Hypothalamus (tissue), 51 donors: ENCODE measurements at regions not wholly inside any gene's neighbourhood (a gene's known extent, or its start where the extent isn't known, plus 50 kb on each side); places are given as distances from the start of the nearest gene placed in this dataset.

Experiments
- DNase-seq, 51 donors: peaks; one replicate each; lab custom pipeline; 2025; lab: John Stamatoyannopoulos, UW

DNA sequence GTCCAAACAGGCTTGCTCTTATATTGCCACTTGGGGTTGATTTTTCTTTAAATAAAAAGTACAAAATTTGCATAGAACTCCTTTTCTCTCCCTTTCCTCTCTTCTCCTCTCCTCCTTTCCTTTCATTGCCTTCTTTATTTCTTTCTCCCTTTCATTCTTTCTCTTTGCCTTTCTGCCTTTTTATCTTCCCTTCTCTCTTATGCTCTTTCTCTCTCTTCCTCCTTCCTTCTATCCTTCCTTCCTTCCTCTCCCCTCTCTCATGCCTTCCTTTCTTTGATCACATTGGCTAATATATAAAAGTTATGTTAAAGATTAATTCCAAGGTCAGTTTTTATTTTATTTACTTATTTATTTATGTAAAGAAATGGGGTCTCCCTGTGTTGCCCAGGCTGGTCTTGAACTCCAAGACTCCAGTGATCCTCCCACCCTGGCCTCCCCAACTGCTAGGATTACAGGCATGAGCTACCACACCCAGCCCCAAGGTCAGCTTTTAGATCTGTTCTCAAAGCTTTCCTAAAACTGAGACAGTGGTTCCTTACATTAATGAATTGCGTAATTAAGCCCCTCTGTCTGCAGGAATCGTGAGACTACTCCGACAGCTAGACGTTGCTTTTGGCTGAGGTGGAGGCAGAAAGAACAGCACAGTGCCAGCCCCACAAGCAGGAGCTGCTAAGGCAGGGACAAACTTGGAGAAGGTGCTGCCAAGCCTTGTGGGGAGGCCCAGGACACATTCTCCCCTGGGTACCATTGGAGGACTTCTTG lies 361.9 kb downstream of the SIPA1L2 start:
- no peak for DNase-seq

DNA sequence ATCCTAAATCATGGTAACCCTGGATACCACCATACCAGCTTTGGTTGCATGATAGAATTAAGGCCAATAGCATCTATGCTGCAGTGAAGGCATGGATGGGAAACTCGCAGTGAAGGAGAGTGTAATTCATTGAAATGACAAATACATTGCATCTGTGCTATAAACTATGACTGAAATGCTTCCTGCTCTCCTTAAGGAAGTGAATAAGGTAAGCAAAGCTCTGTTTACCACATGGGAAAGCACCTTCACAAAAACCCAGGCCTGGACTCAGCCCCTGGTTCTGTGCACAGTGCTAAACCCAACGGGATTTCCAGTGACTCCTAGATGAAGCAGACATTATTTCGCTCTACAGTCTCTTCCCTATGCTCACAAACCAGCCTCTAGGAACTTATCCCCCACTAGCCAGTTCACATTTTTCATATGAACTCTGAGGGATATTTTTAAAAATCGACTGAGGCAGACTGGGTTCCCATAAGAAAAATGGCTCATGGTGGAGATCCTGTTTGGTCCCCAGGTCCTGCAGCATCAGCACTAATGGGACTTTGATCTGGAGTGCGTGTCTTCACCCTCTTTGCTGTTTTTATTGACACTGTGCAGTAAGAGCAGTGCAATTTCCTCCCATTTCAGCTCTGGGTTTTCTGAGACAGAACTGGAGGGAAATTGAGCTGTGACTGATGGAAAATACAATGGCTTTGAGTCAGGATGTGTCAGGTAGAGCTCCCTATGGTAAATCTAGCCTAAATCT lies 362.7 kb downstream of the SIPA1L2 start:
- no peak for DNase-seq

DNA sequence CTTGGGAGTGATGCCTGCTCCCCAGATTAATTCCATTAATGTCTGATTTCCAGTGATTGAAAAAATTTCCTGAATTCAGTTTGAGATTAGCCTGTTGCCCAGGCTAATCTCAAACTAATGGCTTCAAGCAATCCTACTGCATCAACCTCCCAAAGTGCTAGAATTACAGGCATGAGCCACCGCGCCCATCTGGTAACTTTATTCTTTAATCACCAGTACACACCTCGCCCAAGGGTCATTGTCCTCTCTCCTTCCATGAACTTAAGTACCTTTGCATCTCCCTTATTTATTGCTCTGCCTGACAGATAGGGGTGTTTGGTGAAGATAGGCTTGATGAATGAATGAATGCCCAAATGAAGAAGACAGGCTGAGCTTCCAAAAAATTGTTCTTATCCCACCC lies 366.5 kb downstream of the SIPA1L2 start:
- DNase-seq: no peak

DNA sequence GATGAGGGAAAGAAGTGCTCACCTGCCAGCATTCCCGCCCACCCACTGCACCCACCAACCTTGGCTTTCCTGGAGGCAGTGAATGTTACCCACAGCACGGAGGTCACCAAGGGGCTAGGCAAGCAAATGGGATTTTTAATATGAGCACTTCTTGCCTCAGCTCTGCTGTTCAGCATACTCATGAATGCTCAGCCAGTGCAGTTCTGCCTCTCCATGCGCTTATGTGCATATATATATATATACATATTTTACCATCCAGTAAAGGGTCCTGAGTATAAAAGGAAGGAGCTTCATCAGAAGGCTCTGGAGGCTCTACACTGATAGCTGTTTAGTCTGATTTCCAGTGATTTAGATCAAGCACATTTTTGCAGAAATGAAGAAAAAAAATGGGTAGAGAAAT lies 366.9 kb downstream of the SIPA1L2 start:
- no peak for DNase-seq

DNA sequence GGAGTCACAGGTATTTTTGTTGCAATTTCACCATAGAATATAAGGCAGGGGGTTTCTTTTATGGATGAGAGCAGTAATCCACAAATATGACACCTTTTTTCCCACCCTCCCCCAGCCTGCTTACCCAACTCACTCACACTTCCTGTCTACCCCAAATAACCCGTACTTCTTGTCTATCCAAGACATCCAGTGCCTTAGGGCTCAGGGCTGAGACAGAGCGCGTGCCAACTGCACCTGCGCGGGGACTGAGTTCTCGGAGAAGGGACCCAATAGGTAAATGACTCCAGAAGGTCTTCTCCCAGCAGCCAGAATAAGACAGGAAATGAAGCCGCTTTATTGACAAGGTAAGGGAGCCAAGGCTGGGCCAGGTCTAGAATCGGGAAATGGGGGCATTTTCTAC lies 369.1 kb downstream of the SIPA1L2 start:
- DNase-seq: no peak

DNA sequence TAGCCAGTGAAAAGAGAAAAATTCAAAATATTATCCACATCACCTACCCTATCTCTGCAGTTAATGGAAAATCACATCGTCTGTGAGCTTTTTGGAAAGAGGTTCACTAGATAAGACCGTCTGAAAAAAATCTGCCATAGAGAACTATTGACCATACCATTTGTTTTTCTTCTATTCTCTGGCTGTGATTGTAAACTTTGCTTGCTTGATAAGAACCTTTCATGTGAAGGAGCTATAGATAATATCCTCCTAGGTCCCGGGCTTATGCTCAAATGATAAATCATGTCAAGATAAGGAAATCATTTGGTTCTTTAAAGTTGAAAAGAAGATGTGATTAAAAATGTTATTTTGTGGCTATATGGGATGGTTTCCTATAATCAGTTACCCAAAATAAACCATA lies 369.9 kb downstream of the SIPA1L2 start:
- no peak for DNase-seq

DNA sequence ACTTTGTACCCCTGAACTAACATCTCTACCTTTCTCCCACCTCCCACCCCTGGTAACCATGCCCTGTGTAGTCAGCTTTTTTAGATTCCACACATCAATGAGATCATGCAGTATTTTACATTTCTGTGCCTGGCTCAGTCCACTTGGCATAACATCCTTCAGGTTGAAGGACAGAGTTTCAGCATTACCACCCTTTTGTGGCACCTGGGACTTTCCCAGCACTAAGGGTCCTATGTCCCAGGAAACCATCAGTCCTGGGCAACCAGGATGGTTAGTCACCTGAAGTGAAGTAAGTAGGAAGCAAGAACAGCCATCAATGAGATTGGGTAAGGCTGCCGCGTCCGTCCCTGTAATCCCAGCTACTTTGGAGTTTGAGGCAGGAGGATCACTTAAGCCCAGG lies 370.6 kb downstream of the SIPA1L2 start:
- DNase-seq: no peak

DNA sequence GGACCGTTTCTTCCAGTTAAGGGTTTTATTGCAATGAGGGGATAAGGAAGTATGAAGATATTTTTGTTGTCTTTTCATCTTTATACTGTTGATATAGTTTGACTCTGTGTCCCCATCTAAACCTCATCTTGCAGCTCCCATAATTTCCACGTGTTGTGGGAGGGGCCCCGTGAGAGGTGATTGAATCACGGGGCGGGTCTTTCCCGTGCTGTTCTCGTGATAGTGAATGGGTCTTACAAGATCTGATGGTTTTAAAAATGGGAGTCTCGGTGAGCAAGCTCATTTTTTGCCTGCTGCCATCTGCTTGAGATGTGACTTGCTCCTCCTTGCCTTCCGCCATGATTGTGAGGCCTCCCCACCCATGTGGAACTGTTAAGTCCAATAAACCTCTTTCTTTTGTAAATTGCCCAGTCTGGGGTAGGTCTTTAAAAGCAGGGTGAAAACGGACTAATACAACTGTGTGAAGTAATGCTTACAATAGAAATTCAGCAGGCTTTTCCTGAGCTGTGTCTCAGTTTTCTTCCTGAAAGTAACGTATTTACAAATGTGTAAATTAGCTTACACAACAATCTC lies 377.3 kb downstream of the SIPA1L2 start:
- DNase-seq: no peak

DNA sequence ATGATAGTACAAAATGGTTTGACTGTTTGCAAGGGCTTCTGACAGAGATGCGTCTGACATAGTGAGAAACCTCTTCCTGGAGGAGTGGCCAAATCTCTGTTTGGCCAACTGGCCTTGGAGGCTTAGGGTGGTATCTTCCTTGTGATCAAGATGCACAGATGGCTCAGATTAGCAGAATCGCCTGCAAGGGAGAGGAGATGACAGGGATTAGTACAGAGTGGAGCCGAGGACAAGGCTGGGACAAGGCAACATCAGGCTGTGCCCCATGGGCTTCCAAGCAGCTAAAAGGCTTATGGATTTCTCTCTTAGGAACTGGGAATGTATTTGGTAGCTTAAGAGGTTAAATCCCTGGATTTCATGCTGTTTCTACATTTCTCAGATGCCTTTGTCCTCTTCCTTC lies 379.1 kb downstream of the SIPA1L2 start:
- DNase-seq: no peak

DNA sequence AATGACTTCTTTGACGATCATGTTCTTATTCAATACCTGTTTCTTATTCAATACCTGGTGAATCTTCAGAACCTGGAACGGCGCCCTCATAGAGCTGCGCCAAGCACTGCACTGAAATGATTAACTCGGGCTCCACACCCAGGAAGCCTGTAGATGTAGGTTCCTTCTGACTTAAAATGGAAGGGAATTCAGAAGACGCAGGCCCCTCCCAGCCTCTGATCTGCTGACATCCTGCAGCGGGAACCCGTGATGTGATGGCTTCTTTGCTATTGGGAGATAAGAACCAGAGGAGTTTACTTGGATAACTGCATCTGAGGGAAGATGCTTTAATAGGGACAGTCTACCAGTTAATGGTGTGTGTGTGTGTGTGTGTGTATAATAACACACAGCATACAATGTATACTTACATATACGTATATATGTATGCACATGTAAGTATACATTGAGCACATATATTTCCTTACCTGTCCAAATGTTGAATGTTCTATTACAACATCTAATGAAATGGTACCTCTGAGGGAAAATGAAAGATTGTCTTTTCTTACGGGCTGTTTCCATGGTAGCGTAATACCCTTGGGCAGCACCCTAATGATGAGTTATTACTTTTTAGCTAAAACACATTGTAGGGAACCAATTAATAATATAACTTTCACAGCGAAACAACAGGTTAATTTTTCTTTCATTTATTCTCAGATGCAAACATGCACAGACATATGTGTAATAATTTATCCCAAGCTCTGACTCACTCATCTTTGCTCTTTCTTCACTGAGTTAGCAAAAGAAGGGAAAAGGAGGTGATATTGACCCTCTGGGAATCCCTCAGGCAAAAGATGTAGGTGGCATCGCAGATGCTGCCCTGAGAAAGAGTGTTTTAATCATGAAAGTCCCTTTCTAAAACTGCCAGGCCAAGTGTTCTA lies 379.8 kb downstream of the SIPA1L2 start:
- no peak for DNase-seq

DNA sequence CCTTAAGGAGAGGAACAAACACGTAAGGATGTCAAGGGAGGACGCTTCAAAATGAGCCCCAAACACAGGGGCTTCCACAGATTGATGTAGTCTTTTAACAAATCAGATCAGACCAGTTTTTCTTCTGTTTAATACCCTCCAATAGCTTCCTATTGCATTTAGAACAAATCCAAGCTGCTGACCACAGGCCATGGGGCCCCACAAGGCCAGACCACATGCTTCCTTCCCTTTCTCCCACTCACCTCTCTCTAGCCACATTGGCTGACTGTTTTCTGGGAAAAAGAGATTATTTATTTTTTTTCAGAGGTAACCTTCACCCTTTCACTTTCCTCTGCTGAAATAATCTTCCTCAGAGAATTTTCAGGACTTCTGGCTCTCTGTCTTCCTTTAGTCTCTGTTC lies 380.6 kb downstream of the SIPA1L2 start:
- no peak for DNase-seq

DNA sequence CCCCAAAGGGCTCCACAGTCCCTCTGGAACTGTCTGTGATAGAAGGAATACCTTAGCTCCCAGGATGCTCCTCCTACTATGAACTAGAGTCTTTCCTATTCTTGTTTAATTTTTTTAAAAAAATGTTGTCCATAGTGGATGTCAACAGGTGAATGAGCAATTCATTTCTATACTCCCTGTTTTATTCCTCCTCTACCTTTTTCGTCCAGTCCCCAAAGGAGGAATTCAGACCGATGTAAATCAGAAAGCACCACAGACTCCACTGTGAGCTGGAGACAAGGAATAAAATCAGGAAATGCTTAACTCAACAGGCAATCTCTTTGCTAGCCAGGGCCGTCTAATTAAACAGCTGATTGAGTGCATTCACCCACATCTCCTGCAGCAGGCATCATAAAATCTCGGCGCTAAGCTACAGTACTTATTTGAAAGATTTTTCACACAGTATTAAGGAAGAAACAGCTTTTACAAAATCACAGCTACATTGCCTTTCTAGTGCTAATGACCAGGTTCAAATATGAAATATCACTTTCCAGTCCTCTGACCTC lies 381.6 kb downstream of the SIPA1L2 start:
- no peak for DNase-seq

DNA sequence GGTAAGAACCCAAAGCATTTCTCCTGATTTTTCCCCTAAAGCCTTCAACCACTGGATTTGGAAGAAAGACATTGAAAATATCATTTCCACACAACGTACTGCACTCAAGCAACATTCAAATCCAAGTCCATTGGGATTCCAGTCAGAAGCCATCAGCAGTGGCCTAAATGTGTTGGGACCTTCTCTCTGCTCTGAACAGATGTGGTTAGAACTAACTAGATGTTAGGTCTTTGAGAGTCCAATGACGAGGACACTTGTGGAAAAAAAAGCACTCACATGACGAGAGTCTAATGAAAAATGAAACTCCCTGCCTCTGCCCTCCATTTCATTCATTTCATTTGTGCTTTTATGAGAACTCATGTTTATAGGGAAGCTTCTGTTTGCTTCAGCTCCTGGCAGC lies 382.3 kb downstream of the SIPA1L2 start:
- DNase-seq: no peak

DNA sequence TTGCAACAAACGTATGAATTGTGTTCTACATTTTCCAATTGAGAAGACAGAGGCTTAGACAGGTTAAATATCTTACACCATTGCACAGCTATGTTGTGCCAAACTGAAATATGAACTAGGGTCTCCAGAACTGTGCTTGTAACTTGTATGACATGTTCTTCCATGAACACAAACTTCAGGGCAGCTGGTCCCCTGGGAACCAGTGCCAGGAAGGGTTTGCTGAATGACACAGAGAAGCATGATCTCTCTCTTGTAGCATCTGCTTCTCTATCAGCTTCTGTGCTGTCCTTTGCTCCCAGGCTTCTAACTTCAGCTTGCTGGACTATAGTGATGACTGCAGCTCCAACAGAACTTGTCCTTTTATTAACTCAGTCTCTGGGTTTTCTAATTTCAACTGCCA lies 385.5 kb downstream of the SIPA1L2 start:
- no peak for DNase-seq

DNA sequence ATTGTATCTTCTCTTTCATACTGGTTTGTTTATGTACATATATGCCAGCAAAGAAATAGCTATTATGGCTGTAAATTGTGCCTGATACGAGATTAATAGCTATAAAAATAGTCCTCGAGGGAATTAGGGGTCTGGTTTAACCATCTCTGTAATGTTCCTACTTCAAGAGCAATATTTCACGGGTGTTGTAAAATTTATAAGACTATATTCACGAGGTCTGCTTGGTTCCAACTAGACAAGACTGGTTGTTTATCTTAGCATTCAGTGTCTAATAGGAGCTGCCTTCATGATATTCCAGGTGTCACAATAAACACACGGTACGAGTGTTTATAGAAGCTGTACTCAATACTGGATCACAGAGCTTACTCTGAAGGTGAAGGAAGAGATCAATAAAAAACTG lies 389.9 kb downstream of the SIPA1L2 start:
- no peak for DNase-seq

DNA sequence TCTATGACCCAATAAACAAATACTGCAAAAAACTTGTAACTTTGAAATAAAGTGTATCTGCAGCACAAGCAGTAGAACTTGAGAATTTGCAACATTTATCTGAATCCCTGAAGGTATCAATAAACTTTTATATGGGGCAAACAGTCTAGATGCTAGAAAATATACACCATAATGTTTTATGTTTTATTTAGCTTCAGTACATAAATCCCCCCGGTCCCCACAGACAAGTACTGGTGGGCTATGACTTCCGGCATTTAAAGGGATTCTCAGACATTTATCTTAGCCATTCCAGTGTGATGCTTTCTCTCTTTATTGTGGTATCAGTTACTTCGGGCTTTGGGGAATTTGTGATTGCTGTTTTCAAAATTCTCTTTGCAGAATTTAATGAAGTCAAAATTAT lies 390.4 kb downstream of the SIPA1L2 start:
- DNase-seq: no peak

DNA sequence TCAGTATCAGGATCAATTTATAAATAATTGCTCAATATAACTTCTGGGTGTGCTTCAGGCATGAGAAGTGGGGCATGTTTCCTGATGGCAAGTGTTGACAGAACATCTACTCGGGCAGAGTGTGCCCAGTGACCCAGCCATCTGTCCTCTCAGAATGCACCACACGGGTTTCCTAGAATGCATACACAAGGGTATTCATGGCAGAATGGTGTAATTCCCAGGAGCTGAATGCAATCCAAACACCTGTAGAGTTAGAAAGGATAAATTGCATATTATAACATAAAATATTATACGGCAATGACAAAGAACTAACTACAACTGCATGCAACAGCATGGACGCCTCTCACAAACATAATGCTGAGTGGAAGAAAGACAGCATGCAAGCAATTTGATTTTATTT lies 391.9 kb downstream of the SIPA1L2 start:
- no peak for DNase-seq

DNA sequence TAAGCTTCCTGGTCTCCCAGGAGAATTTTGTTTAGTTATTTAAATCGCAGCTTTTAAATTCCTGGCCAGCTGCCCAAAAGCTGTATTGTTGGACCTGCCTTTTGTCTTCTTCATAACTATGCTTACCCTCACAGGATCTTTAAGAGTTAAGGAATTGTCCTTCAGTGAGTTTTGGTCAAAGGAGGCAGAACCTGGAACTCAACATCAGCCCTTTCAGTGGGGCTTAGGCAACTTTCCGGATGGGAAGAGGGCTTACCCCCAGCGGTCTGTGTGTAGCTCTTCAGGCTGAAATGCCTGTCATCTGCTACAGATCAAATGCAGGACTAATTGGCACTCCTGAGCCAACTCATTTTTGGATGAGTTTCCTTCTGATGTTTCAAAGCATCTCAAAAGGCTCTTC lies 402.6 kb downstream of the SIPA1L2 start:
- DNase-seq: no peak

DNA sequence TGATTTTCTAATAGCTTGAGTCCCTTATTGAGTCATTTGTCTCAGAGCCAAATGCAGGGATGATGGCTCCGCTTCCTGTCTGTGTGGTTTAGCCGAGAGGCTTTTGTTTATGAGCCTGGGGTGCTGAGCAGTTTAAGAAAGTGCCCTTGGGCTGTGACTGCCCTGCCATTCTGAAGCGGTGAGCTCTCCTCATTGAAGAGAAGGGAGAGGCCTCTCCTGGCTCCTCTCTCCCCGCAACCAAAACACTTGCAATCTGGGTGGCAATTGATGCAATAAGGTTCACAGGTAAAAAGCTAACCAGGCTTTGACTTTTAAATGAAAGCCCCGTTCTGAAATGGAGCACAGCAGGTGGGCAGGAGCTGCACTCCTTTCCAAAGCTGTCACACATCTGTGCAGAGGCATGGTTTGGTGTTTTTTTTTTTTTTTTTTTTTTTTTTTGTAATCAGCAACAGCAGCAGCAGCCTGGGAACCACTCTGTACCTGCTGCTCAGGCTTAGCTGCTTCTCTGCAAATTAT lies 403.7 kb downstream of the SIPA1L2 start:
- no peak for DNase-seq

DNA sequence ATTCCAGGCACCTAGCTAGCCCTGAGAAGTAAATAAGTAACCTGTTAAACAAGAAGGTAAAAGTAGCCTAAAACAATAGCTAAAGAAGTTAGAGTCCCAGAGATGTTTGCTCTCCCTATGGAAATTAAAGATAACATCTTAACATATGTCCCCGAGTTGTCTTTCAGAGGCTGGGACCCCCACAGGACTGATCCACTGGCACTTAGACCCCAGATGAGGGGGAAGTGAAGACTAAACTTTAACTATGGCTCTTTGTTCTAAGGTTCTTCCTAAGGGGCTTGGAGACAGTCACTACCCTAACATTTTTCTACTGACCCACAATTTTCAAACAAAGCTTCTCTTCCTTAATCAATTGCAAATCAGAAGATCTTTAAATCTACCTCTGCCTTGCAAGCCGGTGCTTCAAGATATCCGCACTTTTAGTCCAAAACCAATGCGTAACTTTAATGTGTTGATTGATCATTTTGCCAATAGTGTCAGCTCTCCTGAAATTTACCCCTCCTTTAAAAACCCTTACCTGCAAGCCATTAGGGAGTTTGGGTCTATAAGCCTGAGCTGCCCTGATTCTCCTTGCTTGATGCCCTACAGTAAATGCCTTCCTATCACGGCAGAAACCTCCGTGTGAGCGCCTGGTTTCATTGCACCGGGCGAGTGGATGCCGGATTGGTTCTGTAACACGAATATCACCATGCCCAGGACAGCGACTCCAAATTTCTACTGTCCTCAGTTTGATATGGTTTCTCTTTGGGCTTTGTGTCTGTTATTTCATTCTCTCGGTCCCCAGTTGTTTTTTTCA lies 404.4 kb downstream of the SIPA1L2 start:
- DNase-seq: no peak
